OCI-LY1 (cell line): ENCODE measurements at regions not wholly inside any gene's neighbourhood (a gene's known extent, or its start where the extent isn't known, plus 50 kb on each side); places are given as distances from the start of the nearest gene placed in this dataset.

Source experiments
- CTCF ChIP-seq: fragments of 200-600 bp; sonication (generic), shearing (Covaris generic); IDR thresholded peaks from 2 replicates; pipeline ENCODE4 v1.5.1; 2017; ENCODE audit warnings: mild to moderate bottlenecking, antibody characterized with exemption, low read length, moderate library complexity, mixed read lengths
- EZH2 ChIP-seq: fragments of 200-600 bp; sonication (generic), shearing (Covaris generic); IDR thresholded peaks from 2 replicates; pipeline ENCODE4 v1.8.0; 2017; ENCODE audit warnings: borderline replicate concordance, mixed run types, mild to moderate bottlenecking, antibody characterized with exemption, low read length, moderate library complexity, mixed read lengths

- TF ChIP-seq EZH2, result no peak
- no peak for TF ChIP-seq CTCF
These were observed 122.6 kb upstream of the FOXF1 start for GRCh38 chr16:86387468-86388440.
